GM12878 (cell line): ENCODE measurements at regions not wholly inside any gene's neighbourhood (a gene's known extent, or its start where the extent isn't known, plus 50 kb on each side); places are given as distances from the start of the nearest gene placed in this dataset.

ENCODE experiments used
- ETV6 ChIP-seq, 2 experiments: fragments of 450-650 bp in 1 of 2; IDR thresholded peaks in 1 of 2; conservative IDR thresholded peaks in 1 of 2; 2 replicates each; pipeline ENCODE4 v1.6.1; 2014; ENCODE audit warnings: antibody characterized with exemption in 1 of 2, borderline replicate concordance in 1 of 2, low read depth in 1 of 2, mild to moderate bottlenecking in 1 of 2, moderate library complexity in 1 of 2
- EZH2 ChIP-seq: IDR thresholded peaks from 2 replicates; pipeline ENCODE4 v1.6.1; 2012; ENCODE audit warnings: low read depth, mild to moderate bottlenecking, control low read depth, inconsistent platforms, low read length, borderline replicate concordance; ENCODE audit not compliant: control insufficient read depth
- POLR2A ChIP-seq: IDR thresholded peaks from 2 replicates; pipeline ENCODE4 v1.6.1; 2011; ENCODE audit warnings: low read depth, mild to moderate bottlenecking, low read length
- ZBTB33 ChIP-seq: fragments of 450-650 bp; IDR thresholded peaks from 2 replicates; pipeline ENCODE4 v1.6.1; 2017; ENCODE audit warnings: mild to moderate bottlenecking
- ZNF274 ChIP-seq: IDR thresholded peaks from one replicate; pipeline ENCODE4 v1.8.0; 2011; ENCODE audit not compliant: insufficient read length, insufficient read depth
- ZNF384 ChIP-seq: IDR thresholded peaks from 2 replicates; pipeline ENCODE4 v1.6.1; 2012; ENCODE audit warnings: low read depth, mild to moderate bottlenecking, low read length, improper control_type of control experiment, borderline replicate concordance

- TF ChIP-seq POLR2A (no peak), ETV6 (conservative IDR thresholded peaks at IDR 0.05 in 1 of 2, IDR thresholded peaks at IDR 0.05 in 1 of 2; ENCODE audit: borderline replicate concordance in 1 of 2, low read depth in 1 of 2) (no peak), EZH2 (no peak), ZNF384 (no peak), ZBTB33 (no peak), ZNF274 (no peak)
Measured at GRCh38 chr4:175234162-175234561, 316.0 kb downstream of the ADAM29 start.
